NCI-H1105 treated with DMSO at 0.1 percent for 48 hours (cell line): ENCODE measurements at regions not wholly inside any gene's neighbourhood (a gene's known extent, or its start where the extent isn't known, plus 50 kb on each side); places are given as distances from the start of the nearest gene placed in this dataset.

Source experiments
- DNase-seq: peaks from one replicate; lab custom pipeline; 2025; lab: John Stamatoyannopoulos, UW

- DNase-seq: no peak
Measured at GRCh38 chr2:47315475-47315874, 53.6 kb upstream of the EPCAM start.

GRCh38 chr2:47313728-47314127 lies 55.4 kb upstream of the EPCAM start:
- no peak for DNase-seq

- no peak for DNase-seq
Measured at GRCh38 chr2:47313141-47313691, 55.9 kb upstream of the EPCAM start.

- no peak for DNase-seq
Measured at GRCh38 chr2:47312491-47312850, 56.6 kb upstream of the EPCAM start.

- DNase-seq: no peak
Measured at GRCh38 chr2:47311764-47312490, 57.2 kb upstream of the EPCAM start.

- DNase-seq: peak; percentile 11
Measured at GRCh38 chr2:47310801-47311560, 58.1 kb upstream of the EPCAM start.

- DNase-seq: no peak
Measured at GRCh38 chr2:47309952-47310800, 58.9 kb upstream of the EPCAM start.

- DNase-seq: no peak
Measured at GRCh38 chr2:47309472-47309951, 59.6 kb upstream of the EPCAM start.

GRCh38 chr2:47307066-47307465 lies 62.0 kb upstream of the EPCAM start:
- DNase-seq: peak; percentile 70

GRCh38 chr2:47304654-47305053 lies 64.5 kb upstream of the EPCAM start:
- no peak for DNase-seq

GRCh38 chr2:47303341-47304148 lies 65.6 kb upstream of the EPCAM start:
- DNase-seq: no peak

- DNase-seq: no peak
Measured at GRCh38 chr2:47302308-47302707, 66.8 kb upstream of the EPCAM start.

- DNase-seq: no peak
Measured at GRCh38 chr2:47301731-47302130, 67.4 kb upstream of the EPCAM start.

- no peak for DNase-seq
Measured at GRCh38 chr2:47301277-47301618, 67.9 kb upstream of the EPCAM start.

GRCh38 chr2:47300609-47301276 lies 68.4 kb upstream of the EPCAM start:
- no peak for DNase-seq

- no peak for DNase-seq
Measured at GRCh38 chr2:47300081-47300480, 69.0 kb upstream of the EPCAM start.

- no peak for DNase-seq
Measured at GRCh38 chr2:47299555-47299954, 69.6 kb upstream of the EPCAM start.

- DNase-seq: no peak
Measured at GRCh38 chr2:47298771-47299170, 70.3 kb upstream of the EPCAM start.

- no peak for DNase-seq
Measured at GRCh38 chr2:47297767-47298425, 71.2 kb upstream of the EPCAM start.

GRCh38 chr2:47295981-47296635 lies 73.0 kb upstream of the EPCAM start:
- no peak for DNase-seq
